B cell (primary cell): ENCODE measurements at regions not wholly inside any gene's neighbourhood (a gene's known extent, or its start where the extent isn't known, plus 50 kb on each side); places are given as distances from the start of the nearest gene placed in this dataset.

Source experiments
- EZH2 ChIP-seq: IDR thresholded peaks from 2 replicates; pipeline ENCODE4 v1.6.1; 2012; ENCODE audit warnings: borderline replicate concordance, low read depth, mild to moderate bottlenecking, moderate library complexity, low read length; ENCODE audit not compliant: insufficient read depth, poor library complexity, severe bottlenecking
- TF ChIP-seq, protein P1 (sequence below): fragments of 200-600 bp; IDR thresholded peaks from one replicate; pipeline ENCODE4 v1.8.0; 2022; ENCODE audit warnings: antibody characterized with exemption, mild to moderate bottlenecking

- TF ChIP-seq, protein P1, sequence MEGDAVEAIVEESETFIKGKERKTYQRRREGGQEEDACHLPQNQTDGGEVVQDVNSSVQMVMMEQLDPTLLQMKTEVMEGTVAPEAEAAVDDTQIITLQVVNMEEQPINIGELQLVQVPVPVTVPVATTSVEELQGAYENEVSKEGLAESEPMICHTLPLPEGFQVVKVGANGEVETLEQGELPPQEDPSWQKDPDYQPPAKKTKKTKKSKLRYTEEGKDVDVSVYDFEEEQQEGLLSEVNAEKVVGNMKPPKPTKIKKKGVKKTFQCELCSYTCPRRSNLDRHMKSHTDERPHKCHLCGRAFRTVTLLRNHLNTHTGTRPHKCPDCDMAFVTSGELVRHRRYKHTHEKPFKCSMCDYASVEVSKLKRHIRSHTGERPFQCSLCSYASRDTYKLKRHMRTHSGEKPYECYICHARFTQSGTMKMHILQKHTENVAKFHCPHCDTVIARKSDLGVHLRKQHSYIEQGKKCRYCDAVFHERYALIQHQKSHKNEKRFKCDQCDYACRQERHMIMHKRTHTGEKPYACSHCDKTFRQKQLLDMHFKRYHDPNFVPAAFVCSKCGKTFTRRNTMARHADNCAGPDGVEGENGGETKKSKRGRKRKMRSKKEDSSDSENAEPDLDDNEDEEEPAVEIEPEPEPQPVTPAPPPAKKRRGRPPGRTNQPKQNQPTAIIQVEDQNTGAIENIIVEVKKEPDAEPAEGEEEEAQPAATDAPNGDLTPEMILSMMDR, result no peak
- no peak for TF ChIP-seq EZH2
Observed at GRCh38 chr1:173410133-173410793, 66.9 kb upstream of the PRDX6 start.
